ENCODE measurements at regions not wholly inside any gene's neighbourhood (a gene's known extent, or its start where the extent isn't known, plus 50 kb on each side); places are given as distances from the start of the nearest gene placed in this dataset.
"Not testable (repeated sequence)": the region's sequence is repeated elsewhere in the genome, so short reads cannot be mapped to it uniquely, and the experiment has no call there.

- in situ Hi-C loops (cut with HindIII; ENCODE audit: low sequenced_read_pairs), result no loop called here
Measured at GRCh38 chr5:105689596-105689995, 1981.1 kb downstream of the EFNA5 start.

GRCh38 chr5:105688227-105688792 lies 1982.4 kb downstream of the EFNA5 start:
- in situ Hi-C loops (cut with HindIII; ENCODE audit: low sequenced_read_pairs), result no loop called here

GRCh38 chr5:105687493-105687892 lies 1983.2 kb downstream of the EFNA5 start:
- in situ Hi-C loops (cut with HindIII; ENCODE audit: low sequenced_read_pairs), result no loop called here

- in situ Hi-C loops (cut with HindIII; ENCODE audit: low sequenced_read_pairs), result no loop called here
Measured at GRCh38 chr5:105685884-105686283, 1984.9 kb downstream of the EFNA5 start.

DNA sequence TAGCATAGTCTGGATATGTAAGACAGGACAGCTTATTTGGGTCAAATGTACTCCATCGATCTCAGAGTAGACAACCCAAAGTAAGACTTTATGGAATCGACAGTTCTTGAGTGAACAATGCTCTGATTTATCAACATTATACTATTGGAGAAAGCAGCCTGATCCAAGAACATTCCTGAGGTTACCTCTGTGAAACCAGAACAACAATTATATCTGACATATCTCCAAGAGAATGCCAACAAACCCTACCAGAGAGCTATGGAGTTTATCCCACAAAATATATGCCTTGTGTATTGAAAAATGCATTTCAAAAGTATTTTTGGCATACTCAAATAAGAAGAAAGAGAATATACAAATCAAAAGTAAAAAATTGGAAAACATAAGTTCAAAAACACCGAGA lies 1985.9 kb downstream of the EFNA5 start:
- in situ Hi-C loops (cut with HindIII; ENCODE audit: low sequenced_read_pairs), result no loop called here

- in situ Hi-C loops (cut with HindIII; ENCODE audit: low sequenced_read_pairs), result no loop called here
Measured at GRCh38 chr5:105680858-105681475, 1989.8 kb downstream of the EFNA5 start.

- in situ Hi-C loops (cut with HindIII; ENCODE audit: low sequenced_read_pairs), result no loop called here
Measured at GRCh38 chr5:105677291-105677690, 1993.4 kb downstream of the EFNA5 start.

DNA sequence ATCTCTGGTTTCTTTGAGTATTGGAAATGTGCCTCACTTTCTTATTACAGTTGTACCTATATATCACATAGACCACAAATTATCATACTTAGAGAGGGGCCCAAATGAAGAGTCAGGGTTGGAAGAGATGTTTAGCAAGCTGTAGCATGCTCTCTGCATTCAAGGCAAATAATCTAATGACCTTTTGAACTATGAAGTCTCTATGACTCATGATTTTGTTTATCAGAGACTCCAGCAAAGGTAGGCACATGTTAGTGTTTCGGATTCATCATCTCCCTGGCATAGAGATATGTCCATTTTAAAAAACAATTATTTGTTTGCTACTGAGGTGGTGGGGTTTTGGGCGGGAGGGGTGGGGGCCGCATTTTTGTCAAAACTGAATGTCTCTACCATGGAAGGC lies 2000.1 kb downstream of the EFNA5 start:
- in situ Hi-C loops (cut with HindIII; ENCODE audit: low sequenced_read_pairs), result no loop called here

DNA sequence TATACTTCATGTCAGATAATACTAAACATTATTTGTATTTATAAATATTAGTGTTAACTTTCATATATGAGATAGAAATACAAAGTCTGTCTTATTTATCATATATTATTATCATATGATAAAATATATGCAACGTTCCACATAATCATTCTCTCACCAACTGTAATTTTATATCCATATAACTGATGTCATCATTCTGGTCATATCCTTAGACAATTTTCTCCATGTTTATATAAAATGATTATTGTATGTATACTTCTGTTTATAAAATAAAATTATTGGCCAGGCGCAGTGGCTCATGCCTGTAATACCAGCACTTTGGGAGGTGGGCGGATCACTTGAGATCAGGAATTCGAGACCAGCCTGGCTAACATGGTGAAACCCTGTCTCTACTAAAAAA lies 2007.1 kb downstream of the EFNA5 start:
- in situ Hi-C loops (cut with HindIII; ENCODE audit: low sequenced_read_pairs), result no loop called here

- in situ Hi-C loops (cut with HindIII; ENCODE audit: low sequenced_read_pairs), result no loop called here
Measured at GRCh38 chr5:105659396-105659795, 2011.3 kb downstream of the EFNA5 start.

DNA sequence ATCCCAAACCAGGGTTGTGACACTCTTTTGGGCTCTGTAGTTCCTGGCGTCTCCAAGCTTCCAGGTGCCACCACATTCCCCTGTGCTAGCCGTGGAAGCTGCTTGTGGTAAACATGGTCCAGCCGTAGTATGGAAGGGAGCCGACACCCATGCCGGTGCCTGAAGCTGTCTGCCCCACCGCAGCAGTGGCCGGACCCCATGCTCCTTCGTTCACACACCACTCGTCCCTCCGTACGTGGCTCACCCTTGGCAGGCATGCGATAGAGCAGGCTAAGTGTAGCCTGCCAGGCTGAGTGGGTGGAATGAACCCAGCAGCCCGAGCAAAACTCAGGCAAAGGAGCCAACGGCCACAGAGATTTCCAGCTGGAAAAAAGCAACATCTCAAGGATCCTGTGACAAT lies 2030.4 kb downstream of the EFNA5 start:
- in situ Hi-C loops (cut with HindIII; ENCODE audit: low sequenced_read_pairs), result no loop called here

DNA sequence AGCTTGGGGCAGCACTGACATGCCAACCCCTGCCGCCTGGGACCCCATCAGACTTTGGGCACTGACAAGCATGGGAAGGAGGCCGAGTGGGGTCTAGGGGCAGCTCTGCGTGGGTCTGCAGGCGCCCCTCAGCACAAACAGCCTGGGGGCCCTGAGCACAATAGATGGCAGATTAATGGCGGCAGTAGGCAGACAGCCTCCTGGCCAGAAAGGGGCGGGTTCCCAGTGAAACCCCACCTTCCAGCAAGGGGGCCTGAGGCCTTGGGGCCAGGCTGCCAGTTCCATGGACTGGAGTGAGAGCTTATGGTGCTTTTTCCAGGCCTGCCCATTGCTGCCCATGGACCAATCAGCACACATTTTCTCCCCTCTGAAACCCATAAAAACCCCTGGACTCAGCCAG lies 2031.2 kb downstream of the EFNA5 start:
- in situ Hi-C loops (cut with HindIII; ENCODE audit: low sequenced_read_pairs), result no loop called here

DNA sequence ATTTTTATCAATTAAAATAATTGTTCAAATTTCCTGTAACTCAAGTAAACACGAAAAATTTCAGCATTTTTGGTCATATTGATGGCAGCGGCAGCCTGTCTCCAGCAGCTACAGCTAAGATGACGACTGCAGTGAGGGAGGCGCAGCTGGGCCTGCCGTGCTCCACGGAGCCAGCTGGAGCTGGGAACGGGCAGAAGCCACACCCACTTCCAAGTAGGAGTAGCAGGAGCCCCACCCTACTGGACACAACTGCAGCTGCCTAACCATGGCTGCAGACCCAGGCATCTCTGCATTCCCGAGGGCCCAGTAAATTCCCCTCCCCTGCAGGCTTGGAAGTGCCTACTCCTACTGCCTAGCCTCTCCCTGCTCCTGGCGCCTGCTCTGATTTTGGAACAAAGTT lies 2031.7 kb downstream of the EFNA5 start:
- in situ Hi-C loops (cut with HindIII; ENCODE audit: low sequenced_read_pairs), result no loop called here

DNA sequence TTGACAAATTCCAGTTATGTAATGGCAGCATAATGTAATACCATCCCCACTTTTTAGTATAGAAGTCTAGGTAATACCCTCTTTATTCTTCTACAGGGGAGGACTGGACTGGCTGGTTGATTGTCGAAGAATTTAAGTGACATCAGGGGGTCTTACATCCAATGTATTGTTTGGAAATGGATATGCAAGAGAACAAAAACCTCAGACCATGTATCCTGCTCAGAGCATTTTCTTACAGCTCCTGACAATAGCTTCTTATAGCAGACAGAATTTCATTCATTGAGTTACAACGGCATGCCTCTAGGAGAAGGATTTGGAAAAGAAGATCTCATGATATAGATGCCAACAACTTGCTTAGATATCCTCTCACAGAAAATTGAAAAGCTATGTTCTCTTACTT lies 2032.3 kb downstream of the EFNA5 start:
- in situ Hi-C loops (cut with HindIII; ENCODE audit: low sequenced_read_pairs), result no loop called here

GRCh38 chr5:105632043-105632442 lies 2038.7 kb downstream of the EFNA5 start:
- in situ Hi-C loops (cut with HindIII; ENCODE audit: low sequenced_read_pairs), result no loop called here

DNA sequence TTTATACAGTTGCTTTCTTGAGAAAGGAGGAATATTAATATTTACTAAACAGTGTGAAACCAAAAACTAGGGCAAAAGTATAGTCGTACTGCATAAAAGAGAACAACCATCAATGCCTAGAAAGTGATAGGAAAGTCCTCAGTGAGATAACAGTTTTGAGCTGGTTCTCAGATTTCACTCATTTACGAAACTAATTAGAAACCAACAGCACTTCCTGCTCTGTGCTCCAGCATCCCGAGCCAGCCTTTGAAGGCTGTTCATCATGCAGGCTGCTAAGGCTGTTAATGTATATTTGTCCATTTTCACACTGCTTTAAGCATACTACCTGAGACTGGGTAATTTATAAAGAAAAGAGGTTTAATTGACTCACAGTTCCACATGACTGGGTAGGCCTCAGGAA lies 2039.9 kb downstream of the EFNA5 start:
- in situ Hi-C loops (cut with HindIII; ENCODE audit: low sequenced_read_pairs), result no loop called here

- in situ Hi-C loops (cut with HindIII; ENCODE audit: low sequenced_read_pairs), result no loop called here
Measured at GRCh38 chr5:105619725-105620124, 2051.0 kb downstream of the EFNA5 start.

DNA sequence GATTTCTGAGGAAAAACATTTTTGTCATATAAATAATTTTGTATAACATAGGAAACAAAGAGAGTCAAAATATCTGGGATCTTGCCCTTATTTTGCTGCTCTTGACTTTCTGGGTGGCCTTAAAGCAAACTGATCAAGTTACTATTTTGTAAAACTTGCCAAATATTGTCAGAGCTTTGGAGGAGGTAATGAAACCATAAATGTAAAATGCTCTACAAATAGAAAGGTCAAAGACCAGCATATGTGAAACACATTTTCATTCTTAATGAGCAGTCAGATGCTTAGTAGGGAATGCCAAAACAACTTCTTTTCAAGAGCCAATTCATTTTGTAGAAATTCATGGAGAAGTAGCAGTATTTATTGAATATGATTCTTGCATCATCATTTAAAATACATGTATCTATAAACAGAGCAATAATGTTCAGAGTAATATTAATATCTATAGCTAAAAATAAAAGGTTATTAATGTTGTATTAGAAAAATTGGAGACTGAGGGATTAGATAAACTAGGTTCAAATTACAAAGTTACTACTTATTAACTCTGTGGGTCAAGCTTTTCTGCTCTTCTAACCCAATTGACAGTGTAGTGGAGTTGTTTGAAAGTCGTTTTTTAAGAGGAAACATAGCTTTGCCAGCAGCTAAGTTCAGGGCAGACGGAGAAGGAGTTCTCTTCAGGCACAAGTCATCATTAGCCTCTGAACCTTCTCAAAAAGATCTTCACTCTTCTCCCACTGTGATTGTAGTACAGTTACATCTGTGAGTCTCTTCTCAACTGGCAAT lies 2053.1 kb downstream of the EFNA5 start:
- in situ Hi-C loops (cut with HindIII; ENCODE audit: low sequenced_read_pairs), result no loop called here

DNA sequence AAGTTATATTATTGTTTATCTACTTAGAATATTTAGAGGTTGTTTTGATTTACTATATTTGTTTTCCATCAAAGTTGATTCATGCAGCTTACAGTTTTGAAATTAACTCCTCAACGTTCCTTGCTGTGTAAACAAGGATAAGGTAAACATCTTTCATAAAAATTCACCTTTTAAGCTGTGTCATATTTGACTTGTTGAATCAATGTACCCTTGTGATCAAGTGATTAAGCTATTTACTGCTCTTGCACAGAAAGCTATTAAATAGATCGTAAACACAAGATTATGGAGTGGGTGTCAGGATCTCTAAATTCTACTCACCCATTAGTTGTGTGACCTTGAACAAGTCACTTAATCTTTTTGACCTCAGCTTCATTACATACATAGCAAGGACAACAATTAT lies 2054.0 kb upstream of the NUDT12 start:
- in situ Hi-C loops (cut with HindIII; ENCODE audit: low sequenced_read_pairs), result no loop called here

GRCh38 chr5:105602406-105602805 lies 2039.8 kb upstream of the NUDT12 start:
- in situ Hi-C loops (cut with HindIII; ENCODE audit: low sequenced_read_pairs), result not testable (repeated sequence)

GRCh38 chr5:105593011-105593760 lies 2030.6 kb upstream of the NUDT12 start:
- in situ Hi-C loops (cut with HindIII; ENCODE audit: low sequenced_read_pairs), result no loop called here

All from endothelial cell of hepatic sinusoid (primary cell).